K562 (cell line): ENCODE measurements at regions not wholly inside any gene's neighbourhood (a gene's known extent, or its start where the extent isn't known, plus 50 kb on each side); places are given as distances from the start of the nearest gene placed in this dataset.

Experiments
- AFF1 ChIP-seq, 2 experiments: fragments of 450-650 bp; IDR thresholded peaks; 2 replicates each; pipeline ENCODE4 v1.6.1; 2018; ENCODE audit warnings: mild to moderate bottlenecking in 2 of 2, low read depth in 1 of 2; ENCODE audit not compliant: partially characterized antibody in 2 of 2
- GMEB1 ChIP-seq: fragments of 250-450 bp; sonication (Bioruptor Pico); IDR thresholded peaks from 2 replicates; pipeline ENCODE4 v1.4.0; 2020; ENCODE audit warnings: mild to moderate bottlenecking
- RBM14 ChIP-seq: fragments of 200-400 bp; formaldehyde crosslinking; IDR thresholded peaks from 2 replicates; pipeline ENCODE4 v1.6.1; 2018; ENCODE audit warnings: low read depth, mild to moderate bottlenecking, low read length, moderate library complexity, borderline replicate concordance; ENCODE audit not compliant: insufficient read depth
- ZFX ChIP-seq: sonication (generic); formaldehyde crosslinking; IDR thresholded peaks from 2 replicates; pipeline ENCODE4 v1.8.0; 2022; ENCODE audit warnings: mild to moderate bottlenecking, missing genetic modification reagents, moderate library complexity
- ZNF217 ChIP-seq: sonication (generic); formaldehyde crosslinking; IDR thresholded peaks from 2 replicates; pipeline ENCODE4 v1.8.0; 2022; ENCODE audit warnings: mild to moderate bottlenecking, missing genetic modification reagents

- TF ChIP-seq RBM14 (no peak), AFF1 (IDR thresholded peaks at IDR 0.05; ENCODE audit: low read depth in 1 of 2, partially characterized antibody in 2 of 2) (peak in 1 of 2 experiments; percentile 93), GMEB1 (CRISPR knock-in tag) (peak; percentile 46), ZFX (peak; percentile 93), ZNF217 (CRISPR knock-in tag) (no peak)
Observed at GRCh38 chr1:224503161-224504118, 68.8 kb upstream of the WDR26 start (continued).
